Stomach (tissue), 8 donors: ENCODE measurements at regions not wholly inside any gene's neighbourhood (a gene's known extent, or its start where the extent isn't known, plus 50 kb on each side); places are given as distances from the start of the nearest gene placed in this dataset.

Experiments used
- DNase-seq, 2 donors: peaks; one replicate each; pipeline versions ENCODE4 v3.0.0 to v3.0.0-alpha.2; 2013 to 2019
- H3K27ac ChIP-seq, 5 donors: fragments of 200-600 bp in 4 of 5; sonication (generic) in 4 of 5; one replicate each; pipeline ENCODE4 v1.5.1; 2013 to 2019; ENCODE audit warnings: mild to moderate bottlenecking in 1 of 5, moderate library complexity in 1 of 5
- H3K27me3 ChIP-seq, 3 donors: fragments of 200-600 bp; sonication (generic); one replicate each; pipeline ENCODE4 v1.5.1; 2017 to 2019; ENCODE audit warnings: mixed run types in 1 of 3
- H3K36me3 ChIP-seq, 4 donors: fragments of 200-600 bp; sonication (generic); 1 replicate in 3 of 4; 2 replicates in 1 of 4; pipeline ENCODE4 v1.5.1; 2016 to 2019
- H3K4me1 ChIP-seq, 4 donors: fragments of 200-600 bp; sonication (generic); one replicate each; pipeline ENCODE4 v1.5.1; 2016 to 2019
- H3K4me3 ChIP-seq, 4 donors: fragments of 200-600 bp; sonication (generic) in 3 of 4; one replicate each; pipeline ENCODE4 v1.5.1; 2016 to 2019; ENCODE audit warnings: mild to moderate bottlenecking in 1 of 4
- H3K9me3 ChIP-seq, 4 donors: fragments of 200-600 bp; sonication (generic); one replicate each; pipeline ENCODE4 v1.5.1; 2016 to 2019
- EP300 ChIP-seq: sonication (generic); formaldehyde crosslinking; IDR thresholded peaks from one replicate; pipeline ENCODE4 v1.6.1; 2017; ENCODE audit warnings: antibody characterized with exemption
- POLR2A ChIP-seq, 4 donors: fragments of 450-650 bp; IDR thresholded peaks; one replicate each; pipeline ENCODE4 v1.6.1; 2016; ENCODE audit warnings: antibody characterized with exemption in 4 of 4, control low read depth in 2 of 4, mild to moderate bottlenecking in 1 of 4, moderate library complexity in 1 of 4
- POLR2AphosphoS5 ChIP-seq, 3 donors: sonication (generic); formaldehyde crosslinking; IDR thresholded peaks; one replicate each; pipeline ENCODE4 v1.6.1; 2016; ENCODE audit warnings: antibody characterized with exemption in 3 of 3
- WGBS, 5 donors: extraction: QIAGEN DNeasy Blood & Tissue Kit in 3 of 5; methylation state at CpG; one replicate each; pipeline versions ENCODE4 v1.1.5 to v1.1.7; 2013 to 2018; 5-methylcytosine and 5-hydroxymethylcytosine counted together
- intact Hi-C: fragments of 100-400 bp; cut with DNase I; formaldehyde crosslinking; loops from one replicate; pipeline ENCODE4 v1.15.1; 2023; ENCODE audit warnings: low total_unique reads
- TF ChIP-seq, protein P1 (sequence below), 7 experiments: fragments of 450-650 bp in 4 of 7; fragments of 200-600 bp in 3 of 7; sonication (generic) in 3 of 7; IDR thresholded peaks; one replicate each; pipeline ENCODE4 v1.5.1; 2016 to 2019; ENCODE audit warnings: antibody characterized with exemption in 7 of 7, control low read depth in 2 of 7, mild to moderate bottlenecking in 1 of 7
- donor health status: healthy with polysubstance abuse.
- donor health status: Bipolar disorder and iron deficiency.
- donor health status: healthy.

DNA sequence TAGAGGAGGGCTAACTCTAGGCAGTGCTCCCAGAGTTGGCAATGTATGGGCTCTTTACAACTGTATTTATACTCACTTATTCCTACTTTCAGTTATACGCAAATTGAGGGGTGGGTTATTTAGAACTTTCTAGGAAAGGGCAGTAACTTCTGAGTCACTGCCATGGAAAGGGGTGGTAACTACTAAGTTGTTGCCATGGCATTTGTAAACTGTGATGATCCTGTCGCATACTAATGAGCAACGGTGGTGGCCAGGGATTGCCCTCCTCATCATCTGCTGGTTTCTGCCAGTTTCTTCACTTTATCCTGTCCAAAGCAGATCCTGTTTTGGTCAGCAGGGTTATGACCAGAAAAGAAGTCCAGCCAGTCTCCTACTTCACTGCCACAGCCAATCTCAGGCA, 95.5 kb upstream of the PTPRT start:
- TF ChIP-seq, protein P1, sequence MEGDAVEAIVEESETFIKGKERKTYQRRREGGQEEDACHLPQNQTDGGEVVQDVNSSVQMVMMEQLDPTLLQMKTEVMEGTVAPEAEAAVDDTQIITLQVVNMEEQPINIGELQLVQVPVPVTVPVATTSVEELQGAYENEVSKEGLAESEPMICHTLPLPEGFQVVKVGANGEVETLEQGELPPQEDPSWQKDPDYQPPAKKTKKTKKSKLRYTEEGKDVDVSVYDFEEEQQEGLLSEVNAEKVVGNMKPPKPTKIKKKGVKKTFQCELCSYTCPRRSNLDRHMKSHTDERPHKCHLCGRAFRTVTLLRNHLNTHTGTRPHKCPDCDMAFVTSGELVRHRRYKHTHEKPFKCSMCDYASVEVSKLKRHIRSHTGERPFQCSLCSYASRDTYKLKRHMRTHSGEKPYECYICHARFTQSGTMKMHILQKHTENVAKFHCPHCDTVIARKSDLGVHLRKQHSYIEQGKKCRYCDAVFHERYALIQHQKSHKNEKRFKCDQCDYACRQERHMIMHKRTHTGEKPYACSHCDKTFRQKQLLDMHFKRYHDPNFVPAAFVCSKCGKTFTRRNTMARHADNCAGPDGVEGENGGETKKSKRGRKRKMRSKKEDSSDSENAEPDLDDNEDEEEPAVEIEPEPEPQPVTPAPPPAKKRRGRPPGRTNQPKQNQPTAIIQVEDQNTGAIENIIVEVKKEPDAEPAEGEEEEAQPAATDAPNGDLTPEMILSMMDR (IDR thresholded peaks at IDR 0.05) = no peak
- TF ChIP-seq POLR2AphosphoS5 (IDR thresholded peaks at IDR 0.05) = no peak
- no peak for TF ChIP-seq EP300
- no peak for TF ChIP-seq POLR2A (IDR thresholded peaks at IDR 0.05)
- intact Hi-C loops = no loop called here
- Histone ChIP-seq H3K4me1 (no peaks in the 10 kb centered on the region), H3K9me3 (no peaks in the 10 kb centered on the region), H3K27ac (no peak overlapping the region), H3K27me3 (peaks cover 0 to 5% (median 3%) of the 10 kb centered on the region in 3 donors), H3K36me3 (no peaks in the 10 kb centered on the region), H3K4me3 (no peak overlapping the region)
- DNase-seq = no peak
- 71 to 90% (median 82%) methylated on average over 3 of the region's 3 CpGs for WGBS, 5 donors

GRCh38 chr20:43284486-43284885, 94.8 kb upstream of the PTPRT start:
- TF ChIP-seq POLR2A (IDR thresholded peaks at IDR 0.05) (no peak), POLR2AphosphoS5 (IDR thresholded peaks at IDR 0.05) (no peak), EP300 (no peak)
- TF ChIP-seq, protein P1 (IDR thresholded peaks at IDR 0.05) = no peak
- no peaks in the 10 kb centered on the region for H3K36me3 ChIP-seq
- no peaks in the 10 kb centered on the region for H3K9me3 ChIP-seq
- no peak overlapping the region for H3K27ac ChIP-seq
- no peak overlapping the region for H3K4me3 ChIP-seq
- DNase-seq = no peak
- peaks cover 0 to 5% (median 3%) of the 10 kb centered on the region in 3 donors for H3K27me3 ChIP-seq
- intact Hi-C loops = no loop called here
- H3K4me1 ChIP-seq = no peaks in the 10 kb centered on the region
- 74 to 80% (median 77%) methylated on average over 2 of the region's 2 CpGs for WGBS, 5 donors

- Histone ChIP-seq H3K4me1 (no peaks in the 10 kb centered on the region), H3K4me3 (no peak overlapping the region), H3K27ac (no peak overlapping the region), H3K36me3 (no peaks in the 10 kb centered on the region), H3K27me3 (peaks cover 0 to 5% (median 3%) of the 10 kb centered on the region in 3 donors), H3K9me3 (no peaks in the 10 kb centered on the region)
- no peak for DNase-seq
- intact Hi-C loops = no loop called here
- TF ChIP-seq POLR2AphosphoS5 (IDR thresholded peaks at IDR 0.05) (no peak), EP300 (no peak), POLR2A (IDR thresholded peaks at IDR 0.05) (no peak)
- TF ChIP-seq, protein P1 (IDR thresholded peaks at IDR 0.05) = no peak
- WGBS, 5 donors = 68 to 90% (median 88%) methylated on average over 2 of the region's 2 CpGs
These were observed 93.4 kb upstream of the PTPRT start for GRCh38 chr20:43283126-43283525.

DNA sequence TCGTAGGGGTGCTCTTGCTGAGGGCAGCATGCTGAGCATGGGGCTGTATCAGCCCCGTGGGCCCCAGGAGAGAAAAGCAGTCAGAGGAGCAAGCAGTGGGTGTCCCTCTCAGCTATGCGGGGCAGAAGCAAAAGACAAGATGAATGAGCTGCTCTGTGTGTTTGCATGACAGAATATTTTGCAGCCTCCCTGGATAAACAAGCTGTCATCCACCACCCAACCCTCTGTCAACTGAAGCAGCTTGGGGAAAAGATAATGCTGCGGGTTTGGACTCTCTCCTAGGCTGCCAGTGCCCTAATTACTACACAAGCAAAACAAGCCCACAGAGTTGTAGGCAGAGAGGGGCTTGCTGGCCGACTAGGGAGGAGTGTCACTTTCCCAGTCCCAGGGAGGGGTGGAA, 82.3 kb upstream of the PTPRT start:
- peaks cover 0 to 21% (median 0%) of the 10 kb centered on the region in 3 donors for H3K27me3 ChIP-seq
- TF ChIP-seq POLR2A (IDR thresholded peaks at IDR 0.05) (no peak), EP300 (no peak), POLR2AphosphoS5 (IDR thresholded peaks at IDR 0.05) (no peak)
- TF ChIP-seq, protein P1 (IDR thresholded peaks at IDR 0.05) = no peak
- H3K36me3 ChIP-seq = no peaks in the 10 kb centered on the region
- DNase-seq = no peak
- intact Hi-C loops = no loop called here
- H3K9me3 ChIP-seq = peaks cover 0 to 5% (median 0%) of the 10 kb centered on the region in 4 donors
- H3K4me1 ChIP-seq = no peaks in the 10 kb centered on the region
- H3K27ac ChIP-seq = no peak overlapping the region
- 18 to 26% (median 22%) methylated on average over 5 of the region's 5 CpGs for WGBS, 5 donors
- H3K4me3 ChIP-seq = no peak overlapping the region
